K562 (cell line): ENCODE measurements at regions not wholly inside any gene's neighbourhood (a gene's known extent, or its start where the extent isn't known, plus 50 kb on each side); places are given as distances from the start of the nearest gene placed in this dataset.
A peak's percentile ranks its signal among the peaks of the same experiment; 100 is the strongest.

Source experiments
- ARHGAP35 ChIP-seq: fragments of 450-650 bp; IDR thresholded peaks from 2 replicates; pipeline ENCODE4 v1.6.1; 2018; ENCODE audit not compliant: partially characterized antibody
- CCAR2 ChIP-seq: fragments of 200-400 bp; formaldehyde crosslinking; IDR thresholded peaks from 2 replicates; pipeline ENCODE4 v1.6.1; 2017; ENCODE audit warnings: mild to moderate bottlenecking, low read depth, low read length
- DIDO1 ChIP-seq: fragments of 450-650 bp; IDR thresholded peaks from 2 replicates; pipeline ENCODE4 v1.6.1; 2016; ENCODE audit warnings: low read depth, missing biosample characterization, missing genetic modification characterization
- FOXJ3 ChIP-seq: sonication (generic); formaldehyde crosslinking; IDR thresholded peaks from 2 replicates; pipeline ENCODE4 v1.4.0; 2020; ENCODE audit warnings: mild to moderate bottlenecking, missing genetic modification reagents
- HDAC3 ChIP-seq: fragments of 450-650 bp; IDR thresholded peaks from 2 replicates; pipeline ENCODE4 v1.6.1; 2018; ENCODE audit warnings: borderline replicate concordance, mild to moderate bottlenecking, moderate library complexity; ENCODE audit not compliant: partially characterized antibody
- HSF4 ChIP-seq: fragments of 250-450 bp; sonication (Bioruptor Pico); IDR thresholded peaks from 2 replicates; pipeline ENCODE4 v2.1.2; 2022; ENCODE audit warnings: mild to moderate bottlenecking, moderate library complexity, borderline replicate concordance
- MCM5 ChIP-seq: fragments of 450-650 bp; IDR thresholded peaks from 2 replicates; pipeline ENCODE4 v1.6.1; 2016; ENCODE audit warnings: low read depth
- RUNX1 ChIP-seq: sonication (generic); IDR thresholded peaks from 2 replicates; pipeline ENCODE4 v1.6.1; 2016; ENCODE audit warnings: antibody characterized with exemption, low read depth
- SMAD2 ChIP-seq: fragments of 150-350 bp; IDR thresholded peaks from 2 replicates; pipeline ENCODE4 v1.6.1; 2014; ENCODE audit warnings: low read depth, mild to moderate bottlenecking, low read length
- SMARCE1 ChIP-seq: fragments of 450-650 bp; IDR thresholded peaks from 2 replicates; pipeline ENCODE4 v1.7.1; 2016; ENCODE audit warnings: mild to moderate bottlenecking
- SNRNP70 ChIP-seq: fragments of 200-400 bp; formaldehyde crosslinking; optimal IDR thresholded peaks from 2 replicates; pipeline ENCODE3; 2017; ENCODE audit warnings: low read depth, low read length
- TGIF2 ChIP-seq: sonication (generic); formaldehyde crosslinking; IDR thresholded peaks from 2 replicates; pipeline ENCODE4 v1.8.1; 2022; ENCODE audit warnings: mild to moderate bottlenecking, missing genetic modification reagents, moderate library complexity
- TOE1 ChIP-seq, 2 experiments: fragments of 450-650 bp in 1 of 2; sonication (generic) in 1 of 2; formaldehyde crosslinking in 1 of 2; IDR thresholded peaks; 2 replicates each; pipeline versions ENCODE4 v1.7.1 to v1.8.0; 2016 to 2022; ENCODE audit warnings: borderline replicate concordance in 2 of 2, mild to moderate bottlenecking in 2 of 2, antibody characterized with exemption in 1 of 2, inconsistent platforms in 1 of 2, low read depth in 1 of 2, missing genetic modification reagents in 1 of 2, moderate library complexity in 1 of 2
- ZNF23 ChIP-seq: fragments of 250-450 bp; sonication (Bioruptor Pico); IDR thresholded peaks from 2 replicates; pipeline ENCODE4 v1.4.0; 2020; ENCODE audit warnings: mild to moderate bottlenecking
- ZNF354B ChIP-seq: fragments of 250-450 bp; sonication (Bioruptor Pico); IDR thresholded peaks from 2 replicates; pipeline ENCODE4 v1.4.0; 2020
- ZNF668 ChIP-seq: fragments of 250-450 bp; sonication (Bioruptor Pico); IDR thresholded peaks from 2 replicates; pipeline ENCODE4 v1.8.0; 2022; ENCODE audit warnings: mild to moderate bottlenecking, inconsistent platforms
- TF ChIP-seq, protein P1 (sequence below): sonication (generic); formaldehyde crosslinking; IDR thresholded peaks from 2 replicates; pipeline ENCODE4 v1.8.0; 2023; ENCODE audit warnings: mild to moderate bottlenecking, missing genetic modification reagents
- TF ChIP-seq, protein P2 (sequence below): fragments of 250-450 bp; sonication (Bioruptor Pico); IDR thresholded peaks from 2 replicates; pipeline ENCODE4 v1.4.0; 2020; ENCODE audit warnings: mild to moderate bottlenecking, moderate library complexity
- TF ChIP-seq, protein P3 (sequence below): fragments of 250-450 bp; sonication (Bioruptor Pico); IDR thresholded peaks from 2 replicates; pipeline ENCODE4 v1.6.1; 2021; ENCODE audit warnings: mild to moderate bottlenecking
- TF ChIP-seq, protein P4 (sequence below): fragments of 450-650 bp; formaldehyde crosslinking; IDR thresholded peaks from 2 replicates; pipeline ENCODE4 v1.4.0; 2020; ENCODE audit warnings: mild to moderate bottlenecking, moderate library complexity
- TF ChIP-seq, protein P5 (sequence below): sonication (generic); formaldehyde crosslinking; IDR thresholded peaks from 2 replicates; pipeline ENCODE4 v1.8.0; 2022; ENCODE audit warnings: mild to moderate bottlenecking, low read depth, missing genetic modification reagents

DNA sequence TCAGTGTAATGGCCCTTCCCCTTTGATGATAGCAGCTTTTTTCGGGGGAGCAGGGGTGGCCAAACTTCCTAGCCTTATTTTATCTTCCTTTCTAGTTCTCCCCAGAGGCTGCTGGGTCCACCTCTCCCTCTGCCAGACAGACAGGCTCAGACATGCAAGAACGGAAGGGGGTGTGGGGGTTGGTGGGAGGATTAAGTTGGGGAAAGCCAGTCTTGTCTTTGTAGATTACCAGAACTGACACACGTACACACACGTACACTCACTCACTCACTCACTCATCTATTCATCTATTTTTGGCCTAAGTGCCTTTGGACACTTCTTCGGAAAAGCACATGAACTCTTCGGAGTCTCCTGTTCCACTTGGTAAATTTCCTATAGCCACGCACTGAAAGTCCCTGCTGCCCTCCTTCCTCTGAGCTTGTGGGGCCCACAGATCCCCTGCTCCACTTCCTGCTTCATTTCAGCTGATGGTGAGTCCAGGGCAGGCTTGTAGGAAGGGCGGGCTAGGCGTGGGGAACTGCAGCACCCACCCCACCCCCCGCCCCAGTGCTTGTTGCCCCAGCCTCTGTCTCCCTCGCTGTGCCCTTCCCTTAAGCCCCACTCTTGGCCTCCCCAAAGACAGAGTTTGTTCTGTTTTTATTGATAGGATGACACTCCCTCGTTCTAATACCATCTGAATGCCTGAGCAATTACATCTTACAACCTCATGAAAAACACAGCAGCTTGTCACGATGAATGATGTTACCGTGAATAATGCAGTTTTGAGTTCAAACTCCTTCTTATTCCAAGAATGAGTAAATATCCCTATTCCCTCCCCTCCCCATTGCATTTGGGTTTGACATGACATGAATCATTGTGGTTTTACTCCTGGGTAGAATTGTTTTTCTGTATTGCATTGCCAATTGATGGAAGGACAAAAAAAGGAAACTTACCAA lies 60.7 kb upstream of the ATP5PO start (continued):
- TF ChIP-seq MCM5 (no peak), RUNX1 (no peak), TGIF2 (CRISPR knock-in tag) (no peak), ZNF668 (no peak), HDAC3 (peak; percentile 29), SMAD2 (no peak), ZNF354B (CRISPR knock-in tag) (no peak), TOE1 (IDR thresholded peaks at IDR 0.05; ENCODE audit: borderline replicate concordance) (no peak; the same call in 1 of the 2 replicates), TOE1 (CRISPR knock-in tag; IDR thresholded peaks at IDR 0.05; ENCODE audit: borderline replicate concordance, low read depth) (no peak), SMARCE1 (peak; percentile 27; the same call in 1 of the 2 replicates), SNRNP70 (no peak), ZNF23 (CRISPR knock-in tag) (no peak), ARHGAP35 (no peak), FOXJ3 (CRISPR knock-in tag) (no peak), CCAR2 (no peak), HSF4 (CRISPR knock-in tag) (no peak), DIDO1 (no peak)
- TF ChIP-seq, protein P1, sequence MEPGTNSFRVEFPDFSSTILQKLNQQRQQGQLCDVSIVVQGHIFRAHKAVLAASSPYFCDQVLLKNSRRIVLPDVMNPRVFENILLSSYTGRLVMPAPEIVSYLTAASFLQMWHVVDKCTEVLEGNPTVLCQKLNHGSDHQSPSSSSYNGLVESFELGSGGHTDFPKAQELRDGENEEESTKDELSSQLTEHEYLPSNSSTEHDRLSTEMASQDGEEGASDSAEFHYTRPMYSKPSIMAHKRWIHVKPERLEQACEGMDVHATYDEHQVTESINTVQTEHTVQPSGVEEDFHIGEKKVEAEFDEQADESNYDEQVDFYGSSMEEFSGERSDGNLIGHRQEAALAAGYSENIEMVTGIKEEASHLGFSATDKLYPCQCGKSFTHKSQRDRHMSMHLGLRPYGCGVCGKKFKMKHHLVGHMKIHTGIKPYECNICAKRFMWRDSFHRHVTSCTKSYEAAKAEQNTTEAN = no peak
- TF ChIP-seq, protein P2, sequence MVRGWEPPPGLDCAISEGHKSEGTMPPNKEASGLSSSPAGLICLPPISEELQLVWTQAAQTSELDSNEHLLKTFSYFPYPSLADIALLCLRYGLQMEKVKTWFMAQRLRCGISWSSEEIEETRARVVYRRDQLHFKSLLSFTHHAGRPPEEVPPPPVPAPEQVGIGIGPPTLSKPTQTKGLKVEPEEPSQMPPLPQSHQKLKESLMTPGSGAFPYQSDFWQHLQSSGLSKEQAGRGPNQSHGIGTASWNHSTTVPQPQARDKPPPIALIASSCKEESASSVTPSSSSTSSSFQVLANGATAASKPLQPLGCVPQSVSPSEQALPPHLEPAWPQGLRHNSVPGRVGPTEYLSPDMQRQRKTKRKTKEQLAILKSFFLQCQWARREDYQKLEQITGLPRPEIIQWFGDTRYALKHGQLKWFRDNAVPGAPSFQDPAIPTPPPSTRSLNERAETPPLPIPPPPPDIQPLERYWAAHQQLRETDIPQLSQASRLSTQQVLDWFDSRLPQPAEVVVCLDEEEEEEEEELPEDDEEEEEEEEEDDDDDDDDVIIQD = no peak
- TF ChIP-seq, protein P3, sequence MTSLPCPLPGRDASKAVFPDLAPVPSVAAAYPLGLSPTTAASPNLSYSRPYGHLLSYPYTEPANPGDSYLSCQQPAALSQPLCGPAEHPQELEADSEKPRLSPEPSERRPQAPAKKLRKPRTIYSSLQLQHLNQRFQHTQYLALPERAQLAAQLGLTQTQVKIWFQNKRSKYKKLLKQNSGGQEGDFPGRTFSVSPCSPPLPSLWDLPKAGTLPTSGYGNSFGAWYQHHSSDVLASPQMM (CRISPR knock-in tag) = no peak
- TF ChIP-seq, protein P4, sequence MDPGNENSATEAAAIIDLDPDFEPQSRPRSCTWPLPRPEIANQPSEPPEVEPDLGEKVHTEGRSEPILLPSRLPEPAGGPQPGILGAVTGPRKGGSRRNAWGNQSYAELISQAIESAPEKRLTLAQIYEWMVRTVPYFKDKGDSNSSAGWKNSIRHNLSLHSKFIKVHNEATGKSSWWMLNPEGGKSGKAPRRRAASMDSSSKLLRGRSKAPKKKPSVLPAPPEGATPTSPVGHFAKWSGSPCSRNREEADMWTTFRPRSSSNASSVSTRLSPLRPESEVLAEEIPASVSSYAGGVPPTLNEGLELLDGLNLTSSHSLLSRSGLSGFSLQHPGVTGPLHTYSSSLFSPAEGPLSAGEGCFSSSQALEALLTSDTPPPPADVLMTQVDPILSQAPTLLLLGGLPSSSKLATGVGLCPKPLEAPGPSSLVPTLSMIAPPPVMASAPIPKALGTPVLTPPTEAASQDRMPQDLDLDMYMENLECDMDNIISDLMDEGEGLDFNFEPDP (CRISPR knock-in tag) = no peak
- TF ChIP-seq, protein P5, sequence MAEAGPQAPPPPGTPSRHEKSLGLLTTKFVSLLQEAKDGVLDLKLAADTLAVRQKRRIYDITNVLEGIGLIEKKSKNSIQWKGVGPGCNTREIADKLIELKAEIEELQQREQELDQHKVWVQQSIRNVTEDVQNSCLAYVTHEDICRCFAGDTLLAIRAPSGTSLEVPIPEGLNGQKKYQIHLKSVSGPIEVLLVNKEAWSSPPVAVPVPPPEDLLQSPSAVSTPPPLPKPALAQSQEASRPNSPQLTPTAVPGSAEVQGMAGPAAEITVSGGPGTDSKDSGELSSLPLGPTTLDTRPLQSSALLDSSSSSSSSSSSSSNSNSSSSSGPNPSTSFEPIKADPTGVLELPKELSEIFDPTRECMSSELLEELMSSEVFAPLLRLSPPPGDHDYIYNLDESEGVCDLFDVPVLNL (CRISPR knock-in tag) = no peak
